Muscle of arm (tissue), 1 donor: ENCODE measurements at regions not wholly inside any gene's neighbourhood (a gene's known extent, or its start where the extent isn't known, plus 50 kb on each side); places are given as distances from the start of the nearest gene placed in this dataset.
"Not testable (repeated sequence)": the region's sequence is repeated elsewhere in the genome, so short reads cannot be mapped to it uniquely, and the experiment has no call there.

Source experiments
- DNase-seq: peaks from one replicate; pipeline ENCODE4 v3.0.0-alpha.2; 2013

- no peak for DNase-seq
Observed at GRCh38 chr21:15203740-15204139, 138.9 kb upstream of the NRIP1 start.

DNA sequence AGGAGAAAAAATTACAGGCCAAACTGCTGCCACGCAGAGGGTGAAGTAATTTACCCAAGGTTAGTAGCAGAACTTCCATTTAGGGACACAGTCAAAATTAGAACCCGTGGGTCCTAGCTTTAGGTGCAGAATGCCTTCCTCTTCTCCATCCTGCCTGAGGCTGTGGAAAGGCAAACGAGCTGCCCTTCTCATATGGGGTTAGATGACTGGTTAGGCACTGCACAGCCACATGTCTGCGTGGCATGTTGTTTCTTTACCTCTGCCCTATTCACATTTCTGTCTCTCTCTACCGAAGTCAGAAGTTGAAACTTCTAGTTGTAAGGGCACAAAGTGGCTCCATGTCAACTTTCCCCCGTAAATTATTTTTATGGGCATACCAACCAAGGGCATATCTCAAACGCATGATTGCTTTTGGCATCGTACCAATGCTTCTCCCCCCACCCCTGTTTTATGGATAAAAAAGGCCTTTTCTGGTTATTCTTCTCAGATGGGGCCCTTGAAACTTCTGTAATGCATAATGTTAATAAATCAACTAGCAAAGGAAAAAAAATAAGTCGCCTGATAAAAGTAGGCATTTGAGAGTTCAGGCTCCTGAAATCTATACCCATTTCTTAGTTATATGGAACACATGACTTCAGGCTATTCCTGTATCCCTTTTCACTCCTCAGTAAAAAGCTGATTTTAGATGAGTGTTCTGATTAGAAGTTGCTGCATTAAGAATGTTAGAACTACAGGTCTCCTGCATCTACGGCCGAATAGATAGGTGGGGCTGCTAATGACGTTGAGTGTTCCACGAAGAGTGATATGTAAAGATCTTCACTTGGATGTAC, 139.6 kb upstream of the NRIP1 start:
- no peak for DNase-seq

- no peak for DNase-seq
Observed at GRCh38 chr21:15204970-15205286, 140.1 kb upstream of the NRIP1 start.

DNA sequence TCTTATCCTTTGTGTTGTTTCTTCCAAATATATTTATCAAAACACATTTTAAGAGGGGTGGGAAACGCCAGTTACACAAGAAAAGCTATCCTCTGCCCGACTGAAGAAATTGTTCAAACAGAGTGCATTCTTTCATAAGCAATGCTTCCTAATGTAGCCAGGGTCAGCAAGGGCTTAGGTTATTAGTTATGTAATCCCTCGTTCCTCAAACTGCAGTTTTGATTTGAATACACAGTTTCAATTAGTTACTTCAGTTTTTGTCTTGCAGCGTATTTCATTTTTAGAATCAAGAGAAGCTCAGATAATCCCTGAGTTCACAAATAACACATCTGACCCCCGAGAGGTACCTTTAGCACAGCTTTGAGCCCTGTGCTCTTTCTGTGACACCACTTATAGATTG, 141.7 kb upstream of the NRIP1 start:
- DNase-seq, result no peak

DNA sequence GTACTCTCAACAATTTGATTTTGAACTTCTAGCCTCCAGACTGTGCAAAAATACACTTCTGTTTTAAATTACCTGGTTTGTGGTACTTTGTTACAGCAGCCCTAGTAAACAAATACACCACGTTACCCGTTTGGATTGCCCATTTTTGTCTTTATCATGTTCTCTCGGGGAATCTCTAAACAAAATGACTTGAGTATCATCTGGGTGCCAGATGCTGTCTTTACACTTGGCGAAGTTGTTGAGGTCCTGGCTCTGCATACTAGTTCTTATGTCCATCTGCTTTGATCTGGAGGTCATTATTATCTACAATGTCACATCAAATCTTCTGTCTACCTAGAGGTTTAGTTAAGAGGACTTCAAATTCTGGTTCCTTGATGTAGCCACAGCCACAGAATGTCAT, 142.4 kb upstream of the NRIP1 start:
- no peak for DNase-seq

GRCh38 chr21:15207635-15208370, 143.0 kb upstream of the NRIP1 start:
- DNase-seq, result no peak

- no peak for DNase-seq
Observed at GRCh38 chr21:15208786-15209185, 144.0 kb upstream of the NRIP1 start.

DNA sequence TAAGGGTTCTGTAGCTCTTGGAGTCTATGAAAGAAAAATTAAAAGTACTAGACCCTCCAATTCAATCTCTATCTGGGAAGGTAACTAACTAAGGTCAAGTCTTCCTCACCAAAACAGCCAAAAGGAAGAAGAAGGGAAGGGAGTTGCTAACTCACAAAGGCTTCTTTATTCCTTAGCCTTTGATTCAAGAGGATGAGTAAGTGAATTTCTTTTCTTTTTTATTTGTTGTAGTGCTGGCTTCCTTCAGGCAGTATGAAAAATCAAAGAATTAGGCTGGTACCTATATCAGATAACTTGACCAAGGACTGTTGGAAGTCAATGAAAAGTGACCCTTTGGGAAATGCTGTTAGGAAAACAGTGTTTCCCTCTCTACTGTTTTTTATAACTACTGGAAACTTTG, 144.4 kb upstream of the NRIP1 start:
- no peak for DNase-seq

DNA sequence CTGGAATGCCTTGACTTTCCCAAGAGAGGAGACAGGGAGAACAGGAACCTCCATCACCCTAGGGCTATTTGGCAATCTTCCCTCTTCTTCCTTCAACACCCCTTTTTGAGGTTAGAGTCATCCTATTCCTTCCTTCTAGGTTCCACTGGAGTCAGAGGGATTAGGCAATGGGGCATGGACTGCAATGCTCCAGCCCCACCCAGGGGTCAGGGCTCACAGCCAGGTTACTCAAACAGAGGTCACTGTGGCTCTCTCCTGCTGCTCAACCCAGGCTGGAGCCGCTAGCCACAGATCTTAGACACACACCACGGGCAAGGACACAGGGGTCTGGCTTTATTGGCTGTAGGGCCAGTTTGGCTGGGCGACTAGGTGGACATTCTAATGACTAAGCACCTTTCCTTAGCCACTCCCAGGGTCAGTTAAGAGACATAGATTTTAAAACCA, 145.5 kb upstream of the NRIP1 start:
- DNase-seq, result no peak

- no peak for DNase-seq
Observed at GRCh38 chr21:15211491-15212133, 146.8 kb upstream of the NRIP1 start.

GRCh38 chr21:15212206-15212605, 147.4 kb upstream of the NRIP1 start:
- no peak for DNase-seq

GRCh38 chr21:15218476-15218875, 153.7 kb upstream of the NRIP1 start:
- DNase-seq, result not testable (repeated sequence)

GRCh38 chr21:15219039-15219438, 154.2 kb upstream of the NRIP1 start:
- DNase-seq, result no peak

DNA sequence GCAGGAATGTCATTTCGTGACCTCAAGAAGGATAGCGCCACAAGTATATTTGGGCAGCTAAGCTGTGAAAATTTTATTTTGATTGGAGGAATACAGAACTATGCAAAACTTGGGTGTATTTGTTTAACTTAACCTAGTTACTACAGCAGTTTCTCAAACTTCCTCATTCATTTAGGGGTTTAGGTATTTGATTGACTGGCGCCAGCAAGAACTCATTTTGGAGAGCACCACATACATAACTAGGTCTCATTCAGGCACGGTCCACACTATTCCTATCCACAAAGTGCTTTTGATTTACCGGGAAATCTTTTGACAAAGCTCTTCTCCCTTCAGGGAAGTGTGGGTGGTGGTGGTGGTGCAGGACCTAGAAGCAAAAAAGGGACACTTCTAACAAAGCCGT, 155.1 kb upstream of the NRIP1 start:
- DNase-seq, result no peak

DNA sequence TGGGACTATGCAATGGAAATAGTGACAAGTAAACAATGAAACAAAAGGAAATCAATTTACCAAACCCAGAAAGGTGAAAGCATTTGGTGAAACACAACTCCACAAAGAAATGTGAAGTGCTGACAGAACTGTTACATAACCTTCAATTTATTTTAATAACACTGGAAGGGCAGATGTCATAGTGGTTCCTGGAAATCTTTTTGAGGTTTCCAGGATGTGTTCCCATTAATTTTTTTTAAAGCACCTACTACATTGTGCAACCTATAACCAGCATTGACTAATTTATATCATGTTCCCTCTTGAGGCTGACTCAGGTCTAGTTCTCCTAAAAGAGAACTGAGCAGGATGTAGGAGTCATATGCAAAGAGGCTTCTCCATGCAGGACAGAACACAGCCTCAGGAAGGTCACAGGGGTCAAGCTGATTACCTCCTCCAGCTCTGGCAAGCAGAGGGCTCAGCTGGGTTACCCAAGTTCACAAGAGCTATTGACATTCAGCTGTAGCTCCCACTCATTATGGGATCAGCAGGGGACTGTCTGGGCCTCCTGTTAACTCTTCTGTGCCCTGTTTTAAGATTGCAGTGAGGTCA, 157.1 kb upstream of the NRIP1 start:
- DNase-seq, result no peak

DNA sequence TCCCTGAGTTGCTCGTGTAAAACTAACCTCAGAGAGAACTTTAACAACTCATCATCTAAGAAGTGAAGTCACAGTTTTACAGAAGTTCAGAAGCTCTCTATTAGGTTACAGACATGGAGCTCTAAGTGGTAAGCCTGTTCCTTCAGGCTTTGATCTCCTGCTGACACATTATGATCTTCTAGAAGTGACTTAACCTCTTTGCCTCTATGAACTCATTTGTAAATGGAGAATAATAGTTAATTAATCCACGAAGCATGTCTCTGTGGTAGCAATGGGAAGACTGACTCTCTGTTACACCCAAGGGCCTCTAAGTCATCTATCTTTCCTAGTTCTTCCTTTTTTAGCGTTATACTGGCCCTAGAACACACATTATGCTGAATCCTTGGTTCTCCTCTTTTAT, 157.9 kb upstream of the NRIP1 start:
- no peak for DNase-seq

GRCh38 chr21:15224346-15225086, 159.7 kb upstream of the NRIP1 start:
- DNase-seq, result no peak

- DNase-seq, result no peak
Observed at GRCh38 chr21:15227919-15228318, 163.1 kb upstream of the NRIP1 start.

DNA sequence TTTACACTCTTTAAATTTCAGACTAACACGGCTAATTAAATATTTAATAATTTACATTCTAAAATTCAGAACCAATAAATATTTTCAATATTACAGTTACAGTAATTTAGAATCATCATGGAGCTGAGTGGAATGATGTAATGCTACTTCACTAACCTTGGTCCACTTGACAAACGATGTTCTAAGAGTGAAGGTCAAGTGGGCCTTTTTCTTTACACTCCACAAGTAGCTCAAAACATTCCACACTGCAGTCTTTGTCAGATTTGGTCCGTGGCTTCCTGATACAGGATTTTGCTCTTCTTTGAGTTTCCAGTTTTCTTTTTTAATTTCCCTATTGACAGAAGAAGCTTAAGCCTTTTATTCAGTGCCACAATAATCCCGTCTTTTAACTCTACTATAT, 164.6 kb upstream of the NRIP1 start:
- DNase-seq, result no peak

DNA sequence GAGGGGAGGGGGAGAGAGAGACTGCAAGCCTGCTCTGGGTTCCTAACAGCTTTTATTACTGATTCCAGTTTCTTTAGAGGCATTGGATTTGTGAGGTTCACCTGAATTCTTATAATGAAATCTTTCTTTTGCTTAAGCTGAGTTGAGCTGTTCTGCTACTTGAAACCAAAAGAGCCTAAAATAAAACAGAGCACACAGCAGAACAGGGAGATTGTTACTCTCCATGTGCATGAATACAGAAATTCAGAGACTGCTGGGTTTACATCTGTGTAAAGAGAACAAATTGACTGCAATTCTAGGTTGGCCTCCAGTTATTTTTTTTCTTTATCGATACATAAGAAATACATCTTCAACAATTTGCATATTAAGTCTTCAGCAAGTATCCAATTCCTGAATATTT, 168.8 kb upstream of the NRIP1 start:
- no peak for DNase-seq

DNA sequence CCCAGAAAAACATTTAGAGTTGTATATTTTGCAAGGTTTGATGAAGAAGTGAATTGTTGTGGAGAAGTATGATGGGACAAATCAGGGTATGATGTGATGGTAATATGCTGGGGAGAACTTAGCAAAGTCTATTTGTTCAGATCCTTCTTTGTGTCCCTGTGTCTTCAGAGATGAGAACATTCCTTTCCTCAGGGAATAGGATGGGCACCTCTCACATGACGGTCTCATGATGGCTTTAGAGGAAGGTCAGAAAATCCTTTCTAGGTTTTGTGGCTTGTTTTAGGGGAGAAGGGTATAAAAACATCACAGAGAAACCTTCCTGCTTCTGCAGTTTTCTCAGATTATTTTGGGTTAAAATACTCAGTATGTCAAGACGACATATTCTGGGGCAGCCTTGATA, 171.3 kb upstream of the NRIP1 start:
- DNase-seq, result no peak

DNA sequence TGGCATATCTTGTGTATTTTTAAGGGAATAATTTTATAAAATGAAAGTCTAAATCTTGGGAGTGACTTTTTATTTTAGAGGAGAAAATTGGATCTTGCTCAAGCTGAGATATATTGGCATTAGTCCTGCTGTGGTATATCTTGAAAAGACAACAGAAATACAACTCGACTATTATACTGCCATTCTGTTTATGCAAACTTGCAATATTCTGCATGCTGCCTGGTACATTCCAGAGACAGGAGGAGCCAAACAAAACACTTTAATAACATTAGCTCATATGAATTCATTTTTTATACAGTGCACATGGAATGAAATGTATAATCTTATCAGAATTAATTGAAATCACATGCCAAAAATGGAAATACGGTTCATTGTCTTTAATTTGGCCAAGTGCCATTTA, 176.0 kb upstream of the NRIP1 start:
- DNase-seq, result no peak
